ENCODE measurements at regions not wholly inside any gene's neighbourhood (a gene's known extent, or its start where the extent isn't known, plus 50 kb on each side); places are given as distances from the start of the nearest gene placed in this dataset.

DNA sequence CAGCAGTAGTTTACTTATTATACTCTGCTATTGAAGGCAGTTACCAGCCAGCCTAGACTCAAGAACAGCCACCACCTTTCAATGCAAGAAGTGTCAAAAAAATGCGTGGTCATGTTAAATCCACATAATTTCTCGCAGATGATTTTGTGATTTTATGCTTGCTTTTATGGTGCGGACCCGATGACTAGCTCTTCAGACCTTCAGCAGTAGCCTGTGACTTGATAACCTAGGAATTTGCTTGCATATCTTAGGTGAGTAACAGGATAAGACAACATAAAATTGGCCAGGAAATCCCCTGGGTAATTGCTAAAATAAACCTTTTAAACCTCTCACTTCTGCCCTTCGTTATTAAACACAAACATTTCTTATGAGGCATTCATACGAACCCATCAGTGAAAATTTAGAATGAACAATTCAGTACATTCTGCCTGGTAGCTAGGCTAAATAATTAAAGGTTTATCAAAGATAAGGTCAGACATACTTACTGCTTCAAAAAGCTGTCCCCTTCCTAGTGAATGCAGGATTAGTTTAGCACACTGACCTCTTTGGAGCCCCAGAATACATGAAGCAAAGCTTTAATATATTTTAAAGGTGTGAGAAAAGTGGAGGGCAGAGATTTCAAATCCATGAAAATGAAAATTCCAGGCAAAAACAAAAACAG is 798.8 kb downstream of the OTOL1 start:
- TF ChIP-seq, protein P1, sequence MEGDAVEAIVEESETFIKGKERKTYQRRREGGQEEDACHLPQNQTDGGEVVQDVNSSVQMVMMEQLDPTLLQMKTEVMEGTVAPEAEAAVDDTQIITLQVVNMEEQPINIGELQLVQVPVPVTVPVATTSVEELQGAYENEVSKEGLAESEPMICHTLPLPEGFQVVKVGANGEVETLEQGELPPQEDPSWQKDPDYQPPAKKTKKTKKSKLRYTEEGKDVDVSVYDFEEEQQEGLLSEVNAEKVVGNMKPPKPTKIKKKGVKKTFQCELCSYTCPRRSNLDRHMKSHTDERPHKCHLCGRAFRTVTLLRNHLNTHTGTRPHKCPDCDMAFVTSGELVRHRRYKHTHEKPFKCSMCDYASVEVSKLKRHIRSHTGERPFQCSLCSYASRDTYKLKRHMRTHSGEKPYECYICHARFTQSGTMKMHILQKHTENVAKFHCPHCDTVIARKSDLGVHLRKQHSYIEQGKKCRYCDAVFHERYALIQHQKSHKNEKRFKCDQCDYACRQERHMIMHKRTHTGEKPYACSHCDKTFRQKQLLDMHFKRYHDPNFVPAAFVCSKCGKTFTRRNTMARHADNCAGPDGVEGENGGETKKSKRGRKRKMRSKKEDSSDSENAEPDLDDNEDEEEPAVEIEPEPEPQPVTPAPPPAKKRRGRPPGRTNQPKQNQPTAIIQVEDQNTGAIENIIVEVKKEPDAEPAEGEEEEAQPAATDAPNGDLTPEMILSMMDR (IDR thresholded peaks at IDR 0.05), result no peak
- TF ChIP-seq POLR2AphosphoS5 (IDR thresholded peaks at IDR 0.05), result no peak
- TF ChIP-seq POLR2A (IDR thresholded peaks at IDR 0.05), result no peak
- no peak for TF ChIP-seq EP300 (IDR thresholded peaks at IDR 0.05)
- peaks cover 0 to 13% (median 0%) of the 10 kb centered on the region in 4 donors for H3K9me3 ChIP-seq
- no peak for DNase-seq
- H3K4me3 ChIP-seq, result no peak overlapping the region
- H3K4me1 ChIP-seq, result no peaks in the 10 kb centered on the region
- WGBS, 5 donors, result 57 to 69% (median 65%) methylated on average over 6 of the region's 6 CpGs
- no peaks in the 10 kb centered on the region for H3K36me3 ChIP-seq
- no peak overlapping the region for H3K27ac ChIP-seq
- intact Hi-C loops (cut with DNase I; ENCODE audit: low total_unique reads), result no loop called here
- H3K27me3 ChIP-seq, result no peaks in the 10 kb centered on the region

DNA sequence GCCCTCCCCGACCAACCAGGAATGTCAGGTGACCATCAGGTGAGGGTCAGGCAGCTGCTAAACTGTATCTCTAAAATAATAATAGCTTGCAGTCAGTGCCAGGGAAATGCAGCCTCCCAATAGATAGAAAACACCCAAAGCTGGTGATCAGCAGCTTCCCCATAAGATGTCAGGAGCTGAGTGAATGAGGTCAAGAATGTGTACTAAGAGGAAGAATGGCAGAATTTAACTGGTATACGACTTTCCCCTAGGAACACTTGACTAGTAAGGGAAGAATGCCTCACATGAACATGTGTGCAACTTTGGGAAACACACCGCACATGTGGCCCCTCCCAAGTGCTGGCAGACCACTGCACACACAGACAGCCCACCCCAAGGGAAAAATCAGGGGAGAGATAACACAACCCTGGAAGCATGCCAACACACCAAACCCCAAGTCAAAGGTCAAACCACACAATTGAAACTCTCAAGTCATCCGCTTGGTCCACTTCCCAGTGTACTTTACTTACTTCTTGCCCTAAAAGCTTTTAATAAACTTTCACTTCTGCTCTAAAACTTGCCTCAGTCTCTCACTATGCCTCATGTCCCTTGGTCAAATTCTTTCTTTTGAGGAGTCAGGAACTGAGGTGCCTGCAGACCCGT is 806.5 kb downstream of the OTOL1 start:
- Histone ChIP-seq H3K4me1 (no peaks in the 10 kb centered on the region), H3K36me3 (no peaks in the 10 kb centered on the region), H3K27ac (no peak overlapping the region), H3K9me3 (peaks cover 0 to 10% (median under 1%) of the 10 kb centered on the region in 4 donors), H3K4me3 (no peak overlapping the region), H3K27me3 (no peaks in the 10 kb centered on the region)
- TF ChIP-seq, protein P1 (IDR thresholded peaks at IDR 0.05), result no peak
- TF ChIP-seq POLR2AphosphoS5 (IDR thresholded peaks at IDR 0.05), result no peak
- no peak for TF ChIP-seq EP300 (IDR thresholded peaks at IDR 0.05)
- TF ChIP-seq POLR2A (IDR thresholded peaks at IDR 0.05), result no peak
- intact Hi-C loops (cut with DNase I; ENCODE audit: low total_unique reads), result no loop called here
- 47 to 64% (median 57%) methylated on average over 5 of the region's 5 CpGs for WGBS, 5 donors
- no peak for DNase-seq

DNA sequence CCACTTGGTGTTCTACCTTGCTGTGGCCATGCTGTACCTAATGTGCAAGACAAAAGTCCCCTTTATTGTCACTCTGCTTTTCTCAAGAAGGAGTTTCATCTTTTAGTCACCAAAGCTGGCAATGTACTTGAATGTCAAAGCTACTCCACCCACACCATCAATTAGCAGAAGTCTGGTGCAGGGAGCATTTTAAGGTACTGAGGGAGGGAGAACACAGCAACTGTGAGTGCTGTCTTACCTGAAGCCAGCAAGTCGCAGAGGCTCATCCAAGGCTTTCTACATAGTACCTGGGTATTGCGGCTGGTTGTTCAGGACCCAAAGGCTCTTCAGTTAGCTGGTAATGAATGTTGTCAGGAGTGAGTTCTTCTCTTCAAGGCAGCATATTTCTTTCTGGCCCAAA is 820.4 kb downstream of the OTOL1 start:
- H3K4me1 ChIP-seq, result no peaks in the 10 kb centered on the region
- no peak overlapping the region for H3K27ac ChIP-seq
- no peak for DNase-seq
- no peaks in the 10 kb centered on the region for H3K36me3 ChIP-seq
- no peaks in the 10 kb centered on the region for H3K27me3 ChIP-seq
- TF ChIP-seq, protein P1 (IDR thresholded peaks at IDR 0.05), result no peak
- TF ChIP-seq POLR2A (IDR thresholded peaks at IDR 0.05) (no peak), EP300 (IDR thresholded peaks at IDR 0.05) (no peak), POLR2AphosphoS5 (IDR thresholded peaks at IDR 0.05) (no peak)
- no peak overlapping the region for H3K4me3 ChIP-seq
- intact Hi-C loops (cut with DNase I; ENCODE audit: low total_unique reads), result no loop called here
- peaks cover 0 to 15% (median 2%) of the 10 kb centered on the region in 4 donors for H3K9me3 ChIP-seq
- 77 to 98% (median 93%) methylated on average over 2 of the region's 2 CpGs for WGBS, 5 donors

DNA sequence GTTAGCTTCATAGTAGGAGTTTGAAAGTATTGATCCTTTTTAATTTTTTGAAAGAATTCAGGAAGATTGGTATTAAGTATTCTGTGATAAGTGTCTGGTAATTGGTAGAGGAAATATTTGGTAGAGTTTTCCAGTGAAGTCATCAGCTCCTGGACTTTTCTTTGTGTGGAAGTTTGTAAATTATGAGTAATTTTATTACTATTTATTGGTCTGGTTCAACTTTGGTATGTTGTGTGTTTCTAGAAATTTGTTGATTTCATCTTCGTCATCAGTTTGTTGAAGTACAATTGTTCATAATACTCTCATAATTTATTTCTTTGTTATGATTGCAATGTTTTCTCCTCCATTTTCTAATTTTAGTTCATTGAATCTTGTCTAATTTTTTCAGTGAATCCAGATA is 832.0 kb downstream of the OTOL1 start:
- TF ChIP-seq POLR2AphosphoS5 (IDR thresholded peaks at IDR 0.05) (no peak), EP300 (IDR thresholded peaks at IDR 0.05) (no peak), POLR2A (IDR thresholded peaks at IDR 0.05) (no peak)
- TF ChIP-seq, protein P1 (IDR thresholded peaks at IDR 0.05), result no peak
- Histone ChIP-seq H3K4me3 (no peak overlapping the region), H3K27ac (no peak overlapping the region), H3K27me3 (no peaks in the 10 kb centered on the region), H3K4me1 (no peaks in the 10 kb centered on the region), H3K9me3 (peaks cover 0 to 4% (median under 1%) of the 10 kb centered on the region in 4 donors), H3K36me3 (no peaks in the 10 kb centered on the region)
- DNase-seq, result no peak
- intact Hi-C loops (cut with DNase I; ENCODE audit: low total_unique reads), result no loop called here
- WGBS, 5 donors, result 89 to 97% (median 91%) methylated on average over 1 of the region's 1 CpG
